Type B pancreatic cell (in vitro differentiated cells): ENCODE measurements at regions not wholly inside any gene's neighbourhood (a gene's known extent, or its start where the extent isn't known, plus 50 kb on each side); places are given as distances from the start of the nearest gene placed in this dataset.
A peak's percentile ranks its signal among the peaks of the same experiment; 100 is the strongest.

Experiments
- DNase-seq: peaks from one replicate; pipeline ENCODE4 v3.0.0; 2021; ENCODE audit warnings: mixed read lengths; ENCODE audit not compliant: unreplicated experiment; ENCODE audit errors: extremely low spot score
- H3K27ac Mint-ChIP-seq: 2 replicates; pipeline ENCODE4 v1.8.0; 2021; ENCODE audit warnings: mild to moderate bottlenecking, mixed read lengths
- H3K27me3 Mint-ChIP-seq: 2 replicates; pipeline ENCODE4 v1.8.0; 2021; ENCODE audit warnings: mixed read lengths
- H3K36me3 Mint-ChIP-seq: 2 replicates; pipeline ENCODE4 v1.8.0; 2021; ENCODE audit warnings: mixed read lengths
- H3K4me1 Mint-ChIP-seq: one replicate; pipeline ENCODE4 v1.8.0; 2021; ENCODE audit warnings: mixed read lengths; ENCODE audit not compliant: unreplicated experiment
- H3K4me3 Mint-ChIP-seq: 2 replicates; pipeline ENCODE4 v1.8.0; 2021; ENCODE audit warnings: mild to moderate bottlenecking, mixed read lengths
- H3K9me3 Mint-ChIP-seq: 2 replicates; pipeline ENCODE4 v1.8.0; 2021; ENCODE audit warnings: mixed read lengths
- TF ChIP-seq, protein P1 (sequence below): fragments of 200-600 bp; sonication (generic); conservative IDR thresholded peaks from 2 replicates; pipeline ENCODE4 v1.5.0; 2021; ENCODE audit warnings: antibody characterized with exemption, mild to moderate bottlenecking

DNA sequence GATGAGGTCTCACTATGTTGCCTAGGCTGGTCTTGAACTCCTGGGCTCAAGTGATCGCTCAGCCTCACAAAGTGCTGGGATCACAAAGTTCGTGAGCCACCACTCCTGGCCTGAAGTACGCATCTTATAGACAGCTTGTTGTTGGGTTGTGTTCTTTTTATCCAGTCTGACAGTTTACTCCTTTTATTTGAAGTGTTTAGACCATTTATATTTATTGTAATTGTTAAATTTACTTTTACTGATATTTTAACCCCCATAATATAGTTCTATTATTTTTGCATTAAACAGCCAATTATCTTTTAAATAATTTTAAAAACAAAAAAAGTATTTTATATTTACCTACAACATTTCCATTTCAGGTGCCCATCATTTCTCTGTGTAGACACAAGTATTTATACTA, 303.0 kb upstream of the HDAC4 start:
- peaks cover 5% of the 10 kb centered on the region for H3K4me1 Mint-ChIP-seq
- no peak overlapping the region for H3K4me3 Mint-ChIP-seq
- DNase-seq, result no peak
- no peaks in the 10 kb centered on the region for H3K27me3 Mint-ChIP-seq
- H3K9me3 Mint-ChIP-seq, result no peaks in the 10 kb centered on the region
- no peaks in the 10 kb centered on the region for H3K36me3 Mint-ChIP-seq
- TF ChIP-seq, protein P1, sequence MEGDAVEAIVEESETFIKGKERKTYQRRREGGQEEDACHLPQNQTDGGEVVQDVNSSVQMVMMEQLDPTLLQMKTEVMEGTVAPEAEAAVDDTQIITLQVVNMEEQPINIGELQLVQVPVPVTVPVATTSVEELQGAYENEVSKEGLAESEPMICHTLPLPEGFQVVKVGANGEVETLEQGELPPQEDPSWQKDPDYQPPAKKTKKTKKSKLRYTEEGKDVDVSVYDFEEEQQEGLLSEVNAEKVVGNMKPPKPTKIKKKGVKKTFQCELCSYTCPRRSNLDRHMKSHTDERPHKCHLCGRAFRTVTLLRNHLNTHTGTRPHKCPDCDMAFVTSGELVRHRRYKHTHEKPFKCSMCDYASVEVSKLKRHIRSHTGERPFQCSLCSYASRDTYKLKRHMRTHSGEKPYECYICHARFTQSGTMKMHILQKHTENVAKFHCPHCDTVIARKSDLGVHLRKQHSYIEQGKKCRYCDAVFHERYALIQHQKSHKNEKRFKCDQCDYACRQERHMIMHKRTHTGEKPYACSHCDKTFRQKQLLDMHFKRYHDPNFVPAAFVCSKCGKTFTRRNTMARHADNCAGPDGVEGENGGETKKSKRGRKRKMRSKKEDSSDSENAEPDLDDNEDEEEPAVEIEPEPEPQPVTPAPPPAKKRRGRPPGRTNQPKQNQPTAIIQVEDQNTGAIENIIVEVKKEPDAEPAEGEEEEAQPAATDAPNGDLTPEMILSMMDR, result no peak
- H3K27ac Mint-ChIP-seq, result no peak overlapping the region

DNA sequence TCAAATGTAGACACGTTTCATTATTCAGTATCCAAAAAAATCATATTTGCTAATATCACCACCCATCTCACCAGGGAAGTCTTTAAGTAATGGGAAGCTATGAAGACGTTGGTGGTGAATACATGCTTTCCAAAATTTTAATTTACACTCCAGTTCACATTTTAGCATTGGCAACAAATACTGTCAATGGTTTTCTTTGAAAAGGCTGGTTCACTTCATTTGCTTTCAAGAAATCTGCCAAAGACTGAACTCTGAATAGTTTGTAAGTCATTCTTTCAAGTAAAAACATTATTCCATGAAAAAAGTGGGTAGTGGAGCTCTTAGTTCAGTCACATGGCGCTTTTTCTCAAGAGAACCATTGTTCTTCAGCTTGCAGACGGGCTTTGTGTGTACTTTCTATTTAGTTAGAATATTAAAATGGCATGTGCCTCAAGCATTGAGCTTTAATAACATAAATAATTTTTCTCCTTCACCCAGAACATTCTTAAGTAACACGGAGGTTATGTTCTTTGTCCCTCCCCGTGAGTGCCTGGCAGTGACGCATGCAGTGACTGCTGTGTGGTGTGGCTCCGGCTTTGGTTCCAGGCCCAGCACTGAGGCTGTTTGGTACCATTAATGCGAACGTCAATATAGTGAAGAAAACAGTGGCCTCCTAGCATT, 300.0 kb upstream of the HDAC4 start:
- no peak for DNase-seq
- H3K27ac Mint-ChIP-seq, result no peak overlapping the region
- H3K9me3 Mint-ChIP-seq, result no peaks in the 10 kb centered on the region
- H3K4me3 Mint-ChIP-seq, result no peak overlapping the region
- peaks cover 3% of the 10 kb centered on the region for H3K27me3 Mint-ChIP-seq
- H3K36me3 Mint-ChIP-seq, result no peaks in the 10 kb centered on the region
- TF ChIP-seq, protein P1, result no peak
- H3K4me1 Mint-ChIP-seq, result peaks cover 4% of the 10 kb centered on the region

DNA sequence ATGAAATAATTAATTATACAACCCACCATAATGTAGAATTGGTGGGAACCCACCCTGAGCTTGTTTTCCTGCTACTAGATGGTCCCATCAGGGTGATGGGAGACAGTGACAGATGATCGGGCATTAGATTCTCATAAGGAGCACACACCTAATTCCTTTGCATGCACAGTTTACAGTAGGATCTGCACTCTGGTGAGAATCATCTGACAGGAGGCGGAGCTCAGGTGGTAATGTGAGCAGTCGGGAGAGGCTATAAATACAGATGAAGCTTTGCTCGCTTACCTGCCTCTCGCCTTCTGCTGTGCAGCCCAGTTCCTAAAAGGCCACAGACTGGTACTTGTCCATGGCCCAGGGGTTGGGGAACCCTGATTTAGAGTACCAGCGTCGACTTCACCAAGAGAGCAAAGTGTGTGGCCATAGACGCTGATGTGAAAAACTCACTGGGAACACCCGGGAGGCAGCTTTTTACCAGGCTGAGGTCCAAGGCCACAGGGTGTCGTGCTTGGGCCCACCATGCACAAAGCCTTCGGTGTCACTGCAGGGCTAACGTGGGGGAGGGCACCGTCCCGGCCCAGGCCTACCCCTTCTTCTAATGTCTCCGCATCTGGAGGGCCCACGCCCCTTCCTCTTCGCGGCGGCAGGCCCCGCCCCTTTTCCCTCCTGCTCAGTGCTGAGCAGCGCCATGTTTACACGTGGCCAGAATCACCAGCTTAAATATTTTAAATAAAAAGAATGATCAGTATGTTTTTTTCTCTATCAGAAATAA, 296.8 kb upstream of the HDAC4 start:
- no peaks in the 10 kb centered on the region for H3K36me3 Mint-ChIP-seq
- H3K9me3 Mint-ChIP-seq, result no peaks in the 10 kb centered on the region
- H3K27me3 Mint-ChIP-seq, result peaks cover 5% of the 10 kb centered on the region
- H3K4me1 Mint-ChIP-seq, result peaks cover 4% of the 10 kb centered on the region
- TF ChIP-seq, protein P1, result no peak
- peak; percentile 49 for DNase-seq
- no peak overlapping the region for H3K27ac Mint-ChIP-seq
- no peak overlapping the region for H3K4me3 Mint-ChIP-seq

DNA sequence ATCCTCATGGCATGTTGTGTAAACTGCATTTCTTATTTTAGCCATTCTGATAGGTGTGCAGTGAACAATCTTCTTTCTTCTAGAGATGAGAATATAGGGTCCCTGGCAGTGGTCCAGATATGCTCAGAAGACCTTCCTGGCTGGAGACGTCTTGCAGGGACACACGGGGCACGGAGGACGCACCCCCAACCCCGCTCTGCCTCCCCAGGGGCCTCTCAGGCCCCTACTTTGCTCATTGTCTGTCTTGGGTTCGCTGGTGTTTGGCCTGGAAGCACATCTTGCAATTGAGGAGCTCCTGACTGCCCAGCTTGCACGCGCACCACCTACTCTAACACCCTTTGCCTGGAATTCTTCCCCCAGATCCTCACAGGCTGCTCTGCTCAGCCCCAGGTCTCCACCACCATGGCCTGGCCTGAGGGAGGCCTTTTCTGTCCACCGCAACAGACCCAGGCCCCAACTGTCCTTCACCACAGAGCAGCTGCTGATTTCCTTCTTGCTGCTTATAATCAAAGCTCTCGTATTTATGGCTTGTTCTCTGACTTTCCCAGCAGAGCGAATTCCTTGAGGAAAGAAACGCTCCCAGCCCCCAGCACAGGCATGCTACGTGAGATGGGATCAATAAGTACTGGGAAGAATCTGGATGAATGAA, 295.9 kb upstream of the HDAC4 start:
- TF ChIP-seq, protein P1, result no peak
- Mint-ChIP-seq H3K36me3 (no peaks in the 10 kb centered on the region), H3K4me3 (no peak overlapping the region), H3K9me3 (no peaks in the 10 kb centered on the region), H3K27ac (no peak overlapping the region), H3K27me3 (peaks cover 5% of the 10 kb centered on the region), H3K4me1 (peaks cover 4% of the 10 kb centered on the region)
- DNase-seq, result no peak

DNA sequence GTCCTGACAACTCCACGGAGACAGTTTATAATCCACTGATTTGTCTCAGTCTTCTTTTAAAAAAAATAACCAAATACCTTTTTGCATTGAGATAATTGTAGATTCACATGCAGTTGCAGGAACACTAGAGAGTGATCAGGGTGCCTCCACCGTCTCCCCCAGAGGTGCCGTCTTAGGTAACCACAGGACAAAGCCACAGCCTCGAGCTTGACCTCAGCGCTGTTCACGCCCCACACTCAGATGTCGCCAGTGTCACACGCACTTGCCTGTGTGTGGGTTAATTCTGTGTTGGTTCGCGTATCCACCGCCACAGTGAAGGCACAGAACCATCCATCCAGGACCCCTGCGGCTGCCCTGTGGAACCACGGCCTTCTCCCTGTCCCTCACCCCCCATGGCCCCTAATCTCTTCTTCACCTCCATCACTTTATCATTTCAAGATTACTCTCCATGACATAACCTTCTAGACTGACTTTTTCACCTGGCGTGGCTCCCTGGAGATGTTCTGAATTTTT, 295.0 kb upstream of the HDAC4 start:
- H3K27ac Mint-ChIP-seq, result no peak overlapping the region
- H3K4me1 Mint-ChIP-seq, result peaks cover 4% of the 10 kb centered on the region
- no peaks in the 10 kb centered on the region for H3K9me3 Mint-ChIP-seq
- no peak overlapping the region for H3K4me3 Mint-ChIP-seq
- no peak for DNase-seq
- peaks cover 5% of the 10 kb centered on the region for H3K27me3 Mint-ChIP-seq
- TF ChIP-seq, protein P1, result no peak
- H3K36me3 Mint-ChIP-seq, result no peaks in the 10 kb centered on the region
